Panc1 (cell line): ENCODE measurements at regions not wholly inside any gene's neighbourhood (a gene's known extent, or its start where the extent isn't known, plus 50 kb on each side); places are given as distances from the start of the nearest gene placed in this dataset.

ENCODE experiments used
- ATAC-seq: fragments of 200-7000 bp; cut with Tn5 transposase; 2 replicates; pipeline ENCODE4 v1.9.1; 2020; ENCODE audit warnings: mild to moderate bottlenecking, moderate library complexity
- BruUV-seq: library from RNA; stranded (reverse); fragments of 400-500 nt; replicated peaks from 2 replicates; lab custom pipeline; 2021; lab: Mats Ljungman, UMichigan
- CTCF ChIA-PET: fragments of 300-600 bp; sonication (Branson Sonifier 250); formaldehyde crosslinking; loops from one replicate; lab custom pipeline; 2022; ENCODE audit warnings: antibody characterized with exemption; lab: Charles Lee
- POLR2A ChIA-PET: fragments of 300-600 bp; sonication (Branson Sonifier 250); formaldehyde crosslinking; loops from one replicate; lab custom pipeline; 2022; ENCODE audit warnings: antibody characterized with exemption; lab: Charles Lee
- DNase-seq: peaks from one replicate; pipeline ENCODE4 v3.0.0-alpha.2; 2010; ENCODE audit warnings: low read depth, low spot score
- H3K27ac ChIP-seq: 2 replicates; pipeline ENCODE4 v1.5.1; 2011; ENCODE audit warnings: mild to moderate bottlenecking, low read length, inconsistent platforms
- H3K27me3 ChIP-seq: fragments of 200-500 bp; sonication (Bioruptor generic); 2 replicates; pipeline ENCODE4 v1.6.0; 2014; ENCODE audit warnings: low read length, inconsistent platforms; ENCODE audit not compliant: control insufficient read depth, insufficient read depth
- H3K36me3 ChIP-seq: fragments of 200-500 bp; sonication (Bioruptor generic); 2 replicates; pipeline ENCODE4 v1.5.1; 2014; ENCODE audit warnings: inconsistent platforms, mild to moderate bottlenecking, low read length, moderate library complexity; ENCODE audit not compliant: control insufficient read depth, insufficient read depth
- H3K4me1 ChIP-seq: 2 replicates; pipeline ENCODE4 v1.5.1; 2011; ENCODE audit warnings: inconsistent platforms, mild to moderate bottlenecking, low read length, moderate library complexity; ENCODE audit not compliant: control insufficient read depth, insufficient read depth
- H3K4me3 ChIP-seq, 2 experiments: 2 replicates each; pipeline ENCODE4 v1.5.1; 2011 to 2012; ENCODE audit warnings: low read depth in 2 of 2, low read length in 2 of 2, mild to moderate bottlenecking in 2 of 2, inconsistent platforms in 1 of 2, moderate library complexity in 1 of 2
- H3K9me3 ChIP-seq: fragments of 200-500 bp; sonication (Bioruptor generic); 2 replicates; pipeline ENCODE4 v1.5.1; 2014; ENCODE audit warnings: low read depth, mild to moderate bottlenecking, inconsistent platforms, low read length, moderate library complexity; ENCODE audit not compliant: control insufficient read depth, insufficient read depth
- POLR2AphosphoS5 ChIP-seq: IDR thresholded peaks from 2 replicates; pipeline ENCODE4 v1.6.1; 2012; ENCODE audit warnings: mild to moderate bottlenecking, low read depth, low read length, moderate library complexity
- REST ChIP-seq, 2 experiments: IDR thresholded peaks; 2 replicates each; pipeline ENCODE4 v1.6.1; 2011 to 2012; ENCODE audit warnings: low read depth in 2 of 2, control low read depth in 1 of 2, low read length in 1 of 2, mild to moderate bottlenecking in 1 of 2, moderate library complexity in 1 of 2; ENCODE audit not compliant: insufficient read depth in 1 of 2
- SIN3A ChIP-seq: IDR thresholded peaks from 2 replicates; pipeline ENCODE4 v1.6.1; 2012; ENCODE audit warnings: low read depth, mild to moderate bottlenecking, low read length, moderate library complexity, borderline replicate concordance; ENCODE audit not compliant: insufficient read depth
- TCF7L2 ChIP-seq: IDR thresholded peaks from 2 replicates; pipeline ENCODE4 v1.6.1; 2011; ENCODE audit warnings: mild to moderate bottlenecking, low read depth, low read length, inconsistent platforms
- in situ Hi-C: cut with HindIII; loops from 2 replicates; pipeline ENCODE4 v1.10.0; 2016; ENCODE audit warnings: low sequenced_read_pairs, low pct_unique_long_range_greater_than_20kb
- intact Hi-C: fragments of 100-400 bp; cut with micrococcal nuclease; formaldehyde crosslinking; loops from one replicate; pipeline ENCODE4 v1.10.0; 2022; ENCODE audit not compliant: unreplicated experiment
- TF ChIP-seq, protein P1 (sequence below): fragments of 450-650 bp; IDR thresholded peaks from 2 replicates; pipeline ENCODE4 v1.5.1; 2017; ENCODE audit warnings: mild to moderate bottlenecking

DNA sequence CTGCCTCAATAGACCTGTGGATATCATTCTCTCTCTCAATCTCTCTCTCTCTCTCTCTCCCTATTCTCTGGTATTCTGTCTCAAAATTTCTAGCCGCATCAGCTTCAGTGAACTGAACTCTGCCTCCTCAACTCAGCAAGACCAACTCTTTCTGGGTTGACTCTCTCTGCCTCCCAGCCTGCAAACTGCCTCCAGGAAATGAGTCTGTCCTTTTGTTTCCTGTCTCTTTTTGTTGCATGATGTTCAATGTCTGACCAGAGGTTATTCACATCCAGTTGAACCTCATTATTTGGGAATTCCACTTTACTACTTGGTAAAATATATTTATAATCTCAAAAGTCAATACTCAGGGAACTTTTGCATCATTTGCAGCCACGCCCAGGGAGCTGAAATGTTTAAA, 682.7 kb upstream of the FZD8 start:
- Histone ChIP-seq H3K27me3 (no peaks in the 10 kb centered on the region), H3K27ac (no peak overlapping the region), H3K4me1 (no peaks in the 10 kb centered on the region), H3K36me3 (no peaks in the 10 kb centered on the region), H3K4me3 (no peak overlapping the region), H3K9me3 (no peaks in the 10 kb centered on the region)
- in situ Hi-C loops = no loop called here
- TF ChIP-seq, protein P1, sequence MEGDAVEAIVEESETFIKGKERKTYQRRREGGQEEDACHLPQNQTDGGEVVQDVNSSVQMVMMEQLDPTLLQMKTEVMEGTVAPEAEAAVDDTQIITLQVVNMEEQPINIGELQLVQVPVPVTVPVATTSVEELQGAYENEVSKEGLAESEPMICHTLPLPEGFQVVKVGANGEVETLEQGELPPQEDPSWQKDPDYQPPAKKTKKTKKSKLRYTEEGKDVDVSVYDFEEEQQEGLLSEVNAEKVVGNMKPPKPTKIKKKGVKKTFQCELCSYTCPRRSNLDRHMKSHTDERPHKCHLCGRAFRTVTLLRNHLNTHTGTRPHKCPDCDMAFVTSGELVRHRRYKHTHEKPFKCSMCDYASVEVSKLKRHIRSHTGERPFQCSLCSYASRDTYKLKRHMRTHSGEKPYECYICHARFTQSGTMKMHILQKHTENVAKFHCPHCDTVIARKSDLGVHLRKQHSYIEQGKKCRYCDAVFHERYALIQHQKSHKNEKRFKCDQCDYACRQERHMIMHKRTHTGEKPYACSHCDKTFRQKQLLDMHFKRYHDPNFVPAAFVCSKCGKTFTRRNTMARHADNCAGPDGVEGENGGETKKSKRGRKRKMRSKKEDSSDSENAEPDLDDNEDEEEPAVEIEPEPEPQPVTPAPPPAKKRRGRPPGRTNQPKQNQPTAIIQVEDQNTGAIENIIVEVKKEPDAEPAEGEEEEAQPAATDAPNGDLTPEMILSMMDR = no peak
- TF ChIP-seq REST (IDR thresholded peaks at IDR 0.05; ENCODE audit: insufficient read depth in 1 of 2, low read depth in 2 of 2, low read length in 1 of 2) (no peak), SIN3A (no peak), POLR2AphosphoS5 (no peak), TCF7L2 (no peak)
- CTCF ChIA-PET = no interaction called here
- DNase-seq (no peak), ATAC-seq (no peak)
- BruUV-seq = no TSS peak
- intact Hi-C loops = no loop called here
- POLR2A ChIA-PET = no interaction called here

GRCh38 chr10:36313142-36313541, 671.0 kb upstream of the FZD8 start:
- Histone ChIP-seq H3K9me3 (no peaks in the 10 kb centered on the region), H3K27ac (no peak overlapping the region), H3K4me3 (no peak overlapping the region), H3K36me3 (no peaks in the 10 kb centered on the region), H3K27me3 (no peaks in the 10 kb centered on the region), H3K4me1 (no peaks in the 10 kb centered on the region)
- in situ Hi-C loops = no loop called here
- DNase-seq (no peak), ATAC-seq (no peak)
- POLR2A ChIA-PET = no interaction called here
- BruUV-seq = no TSS peak
- intact Hi-C loops = no loop called here
- TF ChIP-seq REST (IDR thresholded peaks at IDR 0.05; ENCODE audit: insufficient read depth in 1 of 2, low read depth in 2 of 2, low read length in 1 of 2) (no peak), TCF7L2 (no peak), SIN3A (no peak), POLR2AphosphoS5 (no peak)
- TF ChIP-seq, protein P1 = no peak
- CTCF ChIA-PET = no interaction called here
